PC-3 (cell line): ENCODE measurements at regions not wholly inside any gene's neighbourhood (a gene's known extent, or its start where the extent isn't known, plus 50 kb on each side); places are given as distances from the start of the nearest gene placed in this dataset.

Source experiments
- EZH2 ChIP-seq: fragments of 300-600 bp; sonication (generic); IDR thresholded peaks from one replicate; pipeline ENCODE4 v1.6.1; 2017; ENCODE audit warnings: antibody characterized with exemption, mild to moderate bottlenecking, low read length; ENCODE audit not compliant: unreplicated experiment
- TF ChIP-seq, protein P1 (sequence below): fragments of 300-600 bp; sonication (generic); conservative IDR thresholded peaks from 2 replicates; pipeline ENCODE4 v1.5.1; 2017; ENCODE audit warnings: antibody characterized with exemption, low read depth, mild to moderate bottlenecking, low read length

DNA sequence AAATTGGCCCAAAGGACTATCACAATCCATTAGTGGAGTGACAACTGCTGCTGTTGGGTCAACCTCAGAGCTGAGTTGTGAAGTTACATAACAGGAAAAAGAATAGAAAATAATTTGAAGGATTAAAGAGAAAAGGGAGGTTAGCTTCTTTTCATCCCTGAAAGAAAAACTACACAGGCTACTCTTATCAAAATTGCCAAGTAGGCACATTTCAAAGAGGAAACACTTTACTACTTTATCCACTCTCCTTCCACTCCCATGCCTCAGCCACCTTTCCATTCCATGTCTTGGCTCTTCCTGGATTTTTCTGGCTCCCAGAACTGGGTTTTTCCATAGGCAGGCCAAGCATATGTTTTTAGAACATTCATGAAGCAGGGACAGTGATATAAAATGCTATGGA, 384.0 kb upstream of the RORA start:
- no peak for TF ChIP-seq EZH2
- TF ChIP-seq, protein P1, sequence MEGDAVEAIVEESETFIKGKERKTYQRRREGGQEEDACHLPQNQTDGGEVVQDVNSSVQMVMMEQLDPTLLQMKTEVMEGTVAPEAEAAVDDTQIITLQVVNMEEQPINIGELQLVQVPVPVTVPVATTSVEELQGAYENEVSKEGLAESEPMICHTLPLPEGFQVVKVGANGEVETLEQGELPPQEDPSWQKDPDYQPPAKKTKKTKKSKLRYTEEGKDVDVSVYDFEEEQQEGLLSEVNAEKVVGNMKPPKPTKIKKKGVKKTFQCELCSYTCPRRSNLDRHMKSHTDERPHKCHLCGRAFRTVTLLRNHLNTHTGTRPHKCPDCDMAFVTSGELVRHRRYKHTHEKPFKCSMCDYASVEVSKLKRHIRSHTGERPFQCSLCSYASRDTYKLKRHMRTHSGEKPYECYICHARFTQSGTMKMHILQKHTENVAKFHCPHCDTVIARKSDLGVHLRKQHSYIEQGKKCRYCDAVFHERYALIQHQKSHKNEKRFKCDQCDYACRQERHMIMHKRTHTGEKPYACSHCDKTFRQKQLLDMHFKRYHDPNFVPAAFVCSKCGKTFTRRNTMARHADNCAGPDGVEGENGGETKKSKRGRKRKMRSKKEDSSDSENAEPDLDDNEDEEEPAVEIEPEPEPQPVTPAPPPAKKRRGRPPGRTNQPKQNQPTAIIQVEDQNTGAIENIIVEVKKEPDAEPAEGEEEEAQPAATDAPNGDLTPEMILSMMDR = no peak
